MCF 10A (cell line): ENCODE measurements at regions not wholly inside any gene's neighbourhood (a gene's known extent, or its start where the extent isn't known, plus 50 kb on each side); places are given as distances from the start of the nearest gene placed in this dataset.

Experiments used
- BruUV-seq: library from RNA; stranded (reverse); fragments of 400-500 nt; replicated peaks from 2 replicates; lab custom pipeline; 2021; lab: Mats Ljungman, UMichigan
- CTCF ChIA-PET: fragments of 300-600 bp; sonication (Branson Sonifier 250); formaldehyde crosslinking; extraction: SDS; loops from one replicate; lab custom pipeline; 2021; ENCODE audit warnings: antibody characterized with exemption, inconsistent platforms; lab: Yijun Ruan, JAX
- POLR2A ChIA-PET: fragments of 300-600, 350-650 bp; sonication (Branson Sonifier 250); formaldehyde crosslinking; extraction: SDS; loops from one replicate; lab custom pipeline; 2020; ENCODE audit warnings: antibody characterized with exemption, inconsistent platforms; lab: Yijun Ruan, JAX
- DNase-seq: peaks from one replicate; pipeline ENCODE4 v3.0.0-alpha.2; 2018; ENCODE audit not compliant: unreplicated experiment
- H3K27ac Mint-ChIP-seq: one replicate; pipeline ENCODE4 v1.8.0; 2022; ENCODE audit warnings: mild to moderate bottlenecking, low read depth, mixed read lengths; ENCODE audit not compliant: unreplicated experiment
- H3K27me3 Mint-ChIP-seq: one replicate; pipeline ENCODE4 v1.8.0; 2022; ENCODE audit warnings: mixed read lengths; ENCODE audit not compliant: insufficient read depth, unreplicated experiment
- H3K36me3 Mint-ChIP-seq: one replicate; pipeline ENCODE4 v1.8.0; 2022; ENCODE audit warnings: mild to moderate bottlenecking, moderate library complexity, mixed read lengths; ENCODE audit not compliant: insufficient read depth, unreplicated experiment
- H3K4me1 Mint-ChIP-seq: one replicate; pipeline ENCODE4 v1.8.0; 2022; ENCODE audit warnings: mixed read lengths; ENCODE audit not compliant: insufficient read depth, unreplicated experiment
- H3K4me3 Mint-ChIP-seq: one replicate; pipeline ENCODE4 v1.8.0; 2022; ENCODE audit warnings: mild to moderate bottlenecking, moderate library complexity, mixed read lengths; ENCODE audit not compliant: unreplicated experiment
- H3K9me3 Mint-ChIP-seq: one replicate; pipeline ENCODE4 v1.8.0; 2022; ENCODE audit warnings: mixed read lengths; ENCODE audit not compliant: unreplicated experiment
- intact Hi-C: fragments of 100-400 bp; cut with micrococcal nuclease; formaldehyde crosslinking; loops from 2 replicates; pipeline ENCODE4 v1.14.1; 2022
- TF ChIP-seq, protein P1 (sequence below): fragments of 200-600 bp; IDR thresholded peaks from one replicate; pipeline ENCODE4 v1.8.0; 2022; ENCODE audit warnings: antibody characterized with exemption, mild to moderate bottlenecking; ENCODE audit not compliant: unreplicated experiment

DNA sequence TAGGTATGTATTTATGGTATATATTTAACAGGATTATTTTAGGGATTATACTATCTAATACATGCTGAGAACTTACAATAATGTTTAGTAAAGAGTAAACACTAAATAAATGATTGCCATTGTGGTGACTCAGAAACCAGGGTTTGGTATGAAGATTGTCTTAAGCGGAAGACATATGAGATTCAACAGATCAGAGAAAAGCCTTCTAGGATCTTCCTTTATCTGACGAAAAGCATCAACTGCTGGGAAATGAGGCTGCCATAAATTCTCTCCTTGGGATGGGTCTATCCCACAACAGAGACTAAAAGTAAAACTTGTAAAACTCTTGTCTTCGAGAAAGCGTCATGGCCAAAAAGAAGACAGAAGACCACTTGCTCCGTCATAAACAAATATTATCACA, 1352.2 kb upstream of the EPHA6 start:
- intact Hi-C loops: no loop called here
- CTCF ChIA-PET: no interaction called here
- Mint-ChIP-seq H3K9me3 (no peaks in the 10 kb centered on the region), H3K4me3 (no peak overlapping the region), H3K27ac (no peak overlapping the region), H3K36me3 (no peaks in the 10 kb centered on the region), H3K27me3 (peaks cover 86% of the 10 kb centered on the region), H3K4me1 (no peaks in the 10 kb centered on the region)
- POLR2A ChIA-PET: no interaction called here
- no TSS peak for BruUV-seq
- TF ChIP-seq, protein P1, sequence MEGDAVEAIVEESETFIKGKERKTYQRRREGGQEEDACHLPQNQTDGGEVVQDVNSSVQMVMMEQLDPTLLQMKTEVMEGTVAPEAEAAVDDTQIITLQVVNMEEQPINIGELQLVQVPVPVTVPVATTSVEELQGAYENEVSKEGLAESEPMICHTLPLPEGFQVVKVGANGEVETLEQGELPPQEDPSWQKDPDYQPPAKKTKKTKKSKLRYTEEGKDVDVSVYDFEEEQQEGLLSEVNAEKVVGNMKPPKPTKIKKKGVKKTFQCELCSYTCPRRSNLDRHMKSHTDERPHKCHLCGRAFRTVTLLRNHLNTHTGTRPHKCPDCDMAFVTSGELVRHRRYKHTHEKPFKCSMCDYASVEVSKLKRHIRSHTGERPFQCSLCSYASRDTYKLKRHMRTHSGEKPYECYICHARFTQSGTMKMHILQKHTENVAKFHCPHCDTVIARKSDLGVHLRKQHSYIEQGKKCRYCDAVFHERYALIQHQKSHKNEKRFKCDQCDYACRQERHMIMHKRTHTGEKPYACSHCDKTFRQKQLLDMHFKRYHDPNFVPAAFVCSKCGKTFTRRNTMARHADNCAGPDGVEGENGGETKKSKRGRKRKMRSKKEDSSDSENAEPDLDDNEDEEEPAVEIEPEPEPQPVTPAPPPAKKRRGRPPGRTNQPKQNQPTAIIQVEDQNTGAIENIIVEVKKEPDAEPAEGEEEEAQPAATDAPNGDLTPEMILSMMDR: no peak
- no peak for DNase-seq

GRCh38 chr3:95464346-95464745, 1350.0 kb upstream of the EPHA6 start:
- no peak overlapping the region for H3K4me3 Mint-ChIP-seq
- peaks cover 99% of the 10 kb centered on the region for H3K27me3 Mint-ChIP-seq
- H3K9me3 Mint-ChIP-seq: no peaks in the 10 kb centered on the region
- no peaks in the 10 kb centered on the region for H3K36me3 Mint-ChIP-seq
- BruUV-seq: no TSS peak
- no peak for DNase-seq
- H3K27ac Mint-ChIP-seq: no peak overlapping the region
- CTCF ChIA-PET: no interaction called here
- POLR2A ChIA-PET: interaction anchor here (0.6 kb wide), 1 partner anchor 10 kb away, joined by 3 read pairs; no protein-coding TSS in a partner anchor
- TF ChIP-seq, protein P1: no peak
- H3K4me1 Mint-ChIP-seq: no peaks in the 10 kb centered on the region
- intact Hi-C loops: no loop called here

- no peak for DNase-seq
- Mint-ChIP-seq H3K4me3 (no peak overlapping the region), H3K9me3 (no peaks in the 10 kb centered on the region), H3K36me3 (no peaks in the 10 kb centered on the region), H3K27me3 (peaks cover 90% of the 10 kb centered on the region), H3K4me1 (no peaks in the 10 kb centered on the region), H3K27ac (no peak overlapping the region)
- POLR2A ChIA-PET: no interaction called here
- BruUV-seq: no TSS peak
- CTCF ChIA-PET: no interaction called here
- TF ChIP-seq, protein P1: no peak
- intact Hi-C loops: no loop called here
Measured at GRCh38 chr3:95468331-95468730, 1346.1 kb upstream of the EPHA6 start.

GRCh38 chr3:95474338-95474737, 1340.1 kb upstream of the EPHA6 start:
- H3K27me3 Mint-ChIP-seq: peaks cover 68% of the 10 kb centered on the region
- BruUV-seq: no TSS peak
- H3K27ac Mint-ChIP-seq: no peak overlapping the region
- H3K4me1 Mint-ChIP-seq: no peaks in the 10 kb centered on the region
- no peaks in the 10 kb centered on the region for H3K9me3 Mint-ChIP-seq
- CTCF ChIA-PET: interaction anchor here (0.6 kb wide), 1 partner anchor 1765 kb away, joined by 4 read pairs; no protein-coding TSS in a partner anchor
- intact Hi-C loops: no loop called here
- POLR2A ChIA-PET: interaction anchor here (0.6 kb wide), 1 partner anchor 10 kb away, joined by 3 read pairs; no protein-coding TSS in a partner anchor
- DNase-seq: no peak
- no peak overlapping the region for H3K4me3 Mint-ChIP-seq
- H3K36me3 Mint-ChIP-seq: no peaks in the 10 kb centered on the region
- TF ChIP-seq, protein P1: no peak
